CD14-positive monocyte (primary cell): ENCODE measurements at regions not wholly inside any gene's neighbourhood (a gene's known extent, or its start where the extent isn't known, plus 50 kb on each side); places are given as distances from the start of the nearest gene placed in this dataset.

Experiments
- DNase-seq, 3 donors: peaks; one replicate each; pipeline ENCODE4 v3.0.0-alpha.2; 2011 to 2022
- H2AFZ ChIP-seq: 2 replicates; pipeline ENCODE4 v1.6.0; 2012; ENCODE audit warnings: mild to moderate bottlenecking, low read depth, low read length, inconsistent platforms; ENCODE audit not compliant: insufficient read depth, poor library complexity, severe bottlenecking
- H3K27ac ChIP-seq, 2 donors: 1 replicate in 1 of 2; 2 replicates in 1 of 2; pipeline ENCODE4 v1.5.1; 2012 to 2013; ENCODE audit warnings: low read length in 2 of 2, control low read depth in 1 of 2, inconsistent platforms in 1 of 2, low read depth in 1 of 2, mild to moderate bottlenecking in 1 of 2
- H3K27me3 ChIP-seq, 2 donors: one replicate each; pipeline versions ENCODE4 v1.6.0 to v1.6.1; 2011 to 2013; ENCODE audit warnings: low read length in 2 of 2; ENCODE audit not compliant: control insufficient read depth in 2 of 2, insufficient read depth in 2 of 2
- H3K36me3 ChIP-seq, 2 donors: replicated peaks in 1 of 2; 1 replicate in 1 of 2; 2 replicates in 1 of 2; pipeline versions ENCODE4 v1.5.1 to v1.6.1; 2012 to 2013; ENCODE audit warnings: low read length in 2 of 2, control low read depth in 1 of 2, inconsistent platforms in 1 of 2, mild to moderate bottlenecking in 1 of 2; ENCODE audit not compliant: insufficient read depth in 2 of 2, control insufficient read depth in 1 of 2
- H3K4me1 ChIP-seq, 2 donors: 1 replicate in 1 of 2; 2 replicates in 1 of 2; pipeline versions ENCODE4 v1.5.1 to v1.6.1; 2012 to 2013; ENCODE audit warnings: low read length in 2 of 2, control low read depth in 1 of 2, inconsistent platforms in 1 of 2, mild to moderate bottlenecking in 1 of 2, moderate library complexity in 1 of 2; ENCODE audit not compliant: insufficient read depth in 2 of 2, control insufficient read depth in 1 of 2
- H3K4me2 ChIP-seq: replicated peaks from 2 replicates; pipeline ENCODE3; 2012; ENCODE audit warnings: low read length, moderate library complexity, mild to moderate bottlenecking; ENCODE audit not compliant: poor library complexity, severe bottlenecking; ENCODE audit errors: extremely low read depth
- H3K4me3 ChIP-seq, 3 experiments: fragments of 200-600 bp in 1 of 3; sonication (generic) in 1 of 3; replicated peaks in 1 of 3; 1 replicate in 2 of 3; 2 replicates in 1 of 3; pipeline ENCODE4 v1.5.1; 2011 to 2013; ENCODE audit warnings: low read length in 3 of 3, mild to moderate bottlenecking in 3 of 3, control low read depth in 2 of 3, low read depth in 2 of 3, inconsistent platforms in 1 of 3, moderate library complexity in 1 of 3
- H3K79me2 ChIP-seq: 2 replicates; pipeline ENCODE4 v1.6.0; 2012; ENCODE audit warnings: mild to moderate bottlenecking, control low read depth, inconsistent platforms, low read length, moderate library complexity; ENCODE audit not compliant: insufficient read depth
- H3K9ac ChIP-seq: 2 replicates; pipeline ENCODE4 v1.6.0; 2017; ENCODE audit warnings: low read length, mild to moderate bottlenecking; ENCODE audit not compliant: insufficient read depth, poor library complexity, severe bottlenecking
- H3K9me3 ChIP-seq, 2 donors: replicated peaks in 1 of 2; 1 replicate in 1 of 2; 2 replicates in 1 of 2; pipeline versions ENCODE4 v1.5.1 to v1.6.1; 2012 to 2013; ENCODE audit warnings: low read length in 2 of 2, control low read depth in 1 of 2; ENCODE audit not compliant: control insufficient read depth in 1 of 2, insufficient read depth in 1 of 2
- H4K20me1 ChIP-seq: 2 replicates; pipeline ENCODE4 v1.6.0; 2012; ENCODE audit warnings: mild to moderate bottlenecking, low read length, control low read depth, moderate library complexity; ENCODE audit not compliant: insufficient read depth
- H3K27ac Mint-ChIP-seq, 7 donors: one replicate each; pipeline ENCODE4 v1.8.0; 2020; ENCODE audit warnings: mild to moderate bottlenecking in 7 of 7, mixed read lengths in 7 of 7, moderate library complexity in 6 of 7, inconsistent platforms in 2 of 7
- H3K27me3 Mint-ChIP-seq, 3 donors: one replicate each; pipeline ENCODE4 v1.8.0; 2021 to 2022; ENCODE audit warnings: low read depth in 3 of 3, mild to moderate bottlenecking in 3 of 3, mixed read lengths in 3 of 3, moderate library complexity in 3 of 3, inconsistent platforms in 1 of 3
- H3K36me3 Mint-ChIP-seq, 2 donors: one replicate each; pipeline ENCODE4 v1.8.0; 2020; ENCODE audit warnings: mixed read lengths in 2 of 2, inconsistent platforms in 1 of 2, mild to moderate bottlenecking in 1 of 2
- H3K4me1 Mint-ChIP-seq: one replicate; pipeline ENCODE4 v1.8.0; 2020; ENCODE audit warnings: mild to moderate bottlenecking, mixed read lengths
- H3K4me3 Mint-ChIP-seq, 2 donors: one replicate each; pipeline ENCODE4 v1.8.0; 2020; ENCODE audit warnings: mild to moderate bottlenecking in 2 of 2, mixed read lengths in 2 of 2, moderate library complexity in 1 of 2
- H3K9me3 Mint-ChIP-seq, 7 donors: one replicate each; pipeline ENCODE4 v1.8.0; 2020 to 2022; ENCODE audit warnings: mixed read lengths in 7 of 7, mild to moderate bottlenecking in 6 of 7, moderate library complexity in 6 of 7, inconsistent platforms in 2 of 7
- WGBS: methylation state at CpG from one replicate; pipeline ENCODE4 v1.1.5; 2013; ENCODE audit warnings: missing lambda C conversion rate; ENCODE audit not compliant: insufficient coverage; 5-methylcytosine and 5-hydroxymethylcytosine counted together
- intact Hi-C, 2 donors: fragments of 100-400 bp; cut with micrococcal nuclease; formaldehyde crosslinking; loops; one replicate each; pipeline versions ENCODE4 v1.15.0 to v1.15.1; 2023
- TF ChIP-seq, protein P1 (sequence below): fragments of 200-600 bp; IDR thresholded peaks from one replicate; pipeline ENCODE4 v1.8.0; 2022; ENCODE audit warnings: antibody characterized with exemption, mild to moderate bottlenecking

DNA sequence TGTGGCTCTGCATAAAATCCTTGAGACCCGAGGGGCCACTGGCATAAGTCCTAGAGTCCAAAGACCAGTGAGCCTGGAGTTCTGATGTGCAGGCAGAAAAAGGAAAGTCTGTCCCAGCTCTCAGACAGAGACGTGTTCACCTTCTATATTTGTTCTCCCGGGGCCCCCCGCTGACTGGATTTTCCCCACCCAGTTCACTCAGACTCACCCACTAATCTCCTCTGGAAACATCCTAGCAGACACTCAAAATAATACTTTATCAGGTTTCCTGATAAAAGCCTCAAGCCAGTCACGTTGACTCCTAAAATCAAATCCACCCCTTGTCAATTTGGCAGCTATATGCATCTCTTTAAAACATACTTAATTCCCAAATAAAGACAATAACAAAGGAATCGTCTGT lies 1084.2 kb upstream of the NCAM2 start:
- no peaks in the 10 kb centered on the region for H3K4me1 Mint-ChIP-seq
- Histone ChIP-seq H3K9ac (no peak overlapping the region), H3K79me2 (no peaks in the 10 kb centered on the region), H4K20me1 (no peaks in the 10 kb centered on the region), H2AFZ (no peak overlapping the region), H3K36me3 (no peaks in the 10 kb centered on the region), H3K4me3 (no peak overlapping the region), H3K27me3 (no peaks in the 10 kb centered on the region), H3K4me2 (no peak overlapping the region), H3K27ac (no peak overlapping the region), H3K4me1 (no peaks in the 10 kb centered on the region), H3K9me3 (no peaks in the 10 kb centered on the region)
- WGBS: 87% methylated on average over 5 of the region's 6 CpGs
- H3K27ac Mint-ChIP-seq: no peak overlapping the region
- TF ChIP-seq, protein P1, sequence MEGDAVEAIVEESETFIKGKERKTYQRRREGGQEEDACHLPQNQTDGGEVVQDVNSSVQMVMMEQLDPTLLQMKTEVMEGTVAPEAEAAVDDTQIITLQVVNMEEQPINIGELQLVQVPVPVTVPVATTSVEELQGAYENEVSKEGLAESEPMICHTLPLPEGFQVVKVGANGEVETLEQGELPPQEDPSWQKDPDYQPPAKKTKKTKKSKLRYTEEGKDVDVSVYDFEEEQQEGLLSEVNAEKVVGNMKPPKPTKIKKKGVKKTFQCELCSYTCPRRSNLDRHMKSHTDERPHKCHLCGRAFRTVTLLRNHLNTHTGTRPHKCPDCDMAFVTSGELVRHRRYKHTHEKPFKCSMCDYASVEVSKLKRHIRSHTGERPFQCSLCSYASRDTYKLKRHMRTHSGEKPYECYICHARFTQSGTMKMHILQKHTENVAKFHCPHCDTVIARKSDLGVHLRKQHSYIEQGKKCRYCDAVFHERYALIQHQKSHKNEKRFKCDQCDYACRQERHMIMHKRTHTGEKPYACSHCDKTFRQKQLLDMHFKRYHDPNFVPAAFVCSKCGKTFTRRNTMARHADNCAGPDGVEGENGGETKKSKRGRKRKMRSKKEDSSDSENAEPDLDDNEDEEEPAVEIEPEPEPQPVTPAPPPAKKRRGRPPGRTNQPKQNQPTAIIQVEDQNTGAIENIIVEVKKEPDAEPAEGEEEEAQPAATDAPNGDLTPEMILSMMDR: no peak
- peaks cover 0 to 4% (median 0%) of the 10 kb centered on the region in 7 donors for H3K9me3 Mint-ChIP-seq
- DNase-seq: no peak
- no peaks in the 10 kb centered on the region for H3K36me3 Mint-ChIP-seq
- intact Hi-C loops: no loop called here
- H3K4me3 Mint-ChIP-seq: no peak overlapping the region
- H3K27me3 Mint-ChIP-seq: no peaks in the 10 kb centered on the region

DNA sequence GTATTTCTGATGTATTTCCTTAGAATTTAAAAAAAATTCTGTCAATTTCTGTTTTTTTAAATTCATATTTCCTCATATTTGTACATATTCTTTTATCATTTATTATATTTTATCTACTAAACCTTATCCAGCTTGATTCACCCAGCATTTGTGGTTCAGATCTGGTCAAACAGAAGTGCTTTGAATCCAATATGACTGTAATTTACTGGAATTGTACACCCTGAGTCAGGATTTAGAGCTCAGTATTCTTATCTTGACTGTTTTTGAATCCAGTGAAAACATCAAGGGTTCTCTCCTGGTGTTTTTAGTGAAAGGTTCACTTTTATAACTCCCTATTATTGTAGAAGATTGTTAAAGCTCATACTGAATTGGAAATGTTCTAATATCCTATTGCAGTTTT lies 1077.0 kb upstream of the NCAM2 start:
- Histone ChIP-seq H3K9me3 (peaks cover 0 to 3% of the 10 kb centered on the region in 2 donors), H2AFZ (no peak overlapping the region), H4K20me1 (no peaks in the 10 kb centered on the region), H3K36me3 (no peaks in the 10 kb centered on the region), H3K27ac (no peak overlapping the region), H3K4me2 (no peak overlapping the region), H3K27me3 (no peaks in the 10 kb centered on the region), H3K9ac (no peak overlapping the region), H3K4me1 (no peaks in the 10 kb centered on the region), H3K4me3 (no peak overlapping the region), H3K79me2 (no peaks in the 10 kb centered on the region)
- intact Hi-C loops: no loop called here
- Mint-ChIP-seq H3K4me3 (no peak overlapping the region), H3K27me3 (no peaks in the 10 kb centered on the region), H3K36me3 (no peaks in the 10 kb centered on the region), H3K4me1 (no peaks in the 10 kb centered on the region), H3K27ac (no peak overlapping the region), H3K9me3 (peaks cover 0 to 3% (median 0%) of the 10 kb centered on the region in 7 donors)
- no peak for DNase-seq
- TF ChIP-seq, protein P1: no peak
